GM23248 (cell line): ENCODE measurements at regions not wholly inside any gene's neighbourhood (a gene's known extent, or its start where the extent isn't known, plus 50 kb on each side); places are given as distances from the start of the nearest gene placed in this dataset.
A peak's percentile ranks its signal among the peaks of the same experiment; 100 is the strongest.

Experiments used
- DNase-seq: peaks from one replicate; pipeline ENCODE4 v3.0.0-alpha.2; 2015
- H2AFZ ChIP-seq: fragments of 200-600 bp; sonication (generic); 2 replicates; pipeline ENCODE4 v1.6.1; 2016; ENCODE audit warnings: antibody characterized with exemption
- H3F3A ChIP-seq: fragments of 200-600 bp; sonication (generic); 2 replicates; pipeline ENCODE4 v1.6.1; 2016; ENCODE audit warnings: mild to moderate bottlenecking, antibody characterized with exemption, mixed run types; ENCODE audit not compliant: insufficient read depth
- H3K27ac ChIP-seq: fragments of 200-600 bp; sonication (generic); 2 replicates; pipeline ENCODE4 v1.5.1; 2016; ENCODE audit warnings: mild to moderate bottlenecking
- H3K27me3 ChIP-seq: fragments of 200-600 bp; sonication (generic); replicated peaks from 2 replicates; pipeline ENCODE4 v1.6.1; 2016; ENCODE audit warnings: mild to moderate bottlenecking; ENCODE audit not compliant: insufficient read depth
- H3K36me3 ChIP-seq: fragments of 200-600 bp; sonication (generic); 2 replicates; pipeline ENCODE4 v1.6.1; 2016; ENCODE audit warnings: low read depth, mild to moderate bottlenecking
- H3K4me1 ChIP-seq: fragments of 200-600 bp; sonication (generic); 2 replicates; pipeline ENCODE4 v1.6.1; 2016; ENCODE audit warnings: mild to moderate bottlenecking; ENCODE audit not compliant: insufficient read depth
- H3K4me2 ChIP-seq: fragments of 200-600 bp; sonication (generic); one replicate; pipeline ENCODE4 v1.6.1; 2016; ENCODE audit warnings: mild to moderate bottlenecking; ENCODE audit not compliant: unreplicated experiment
- H3K4me3 ChIP-seq: fragments of 200-600 bp; sonication (generic); 2 replicates; pipeline ENCODE4 v1.5.1; 2016; ENCODE audit warnings: mild to moderate bottlenecking
- H3K79me2 ChIP-seq: fragments of 200-600 bp; sonication (generic); 2 replicates; pipeline ENCODE4 v1.6.1; 2016; ENCODE audit warnings: mild to moderate bottlenecking; ENCODE audit not compliant: insufficient read depth
- H3K9ac ChIP-seq: fragments of 200-600 bp; sonication (generic); 2 replicates; pipeline ENCODE4 v1.6.1; 2016; ENCODE audit warnings: mild to moderate bottlenecking
- H3K9me2 ChIP-seq: fragments of 200-600 bp; sonication (generic); 2 replicates; pipeline ENCODE4 v1.6.1; 2016; ENCODE audit warnings: mixed run types, mild to moderate bottlenecking, moderate library complexity; ENCODE audit not compliant: insufficient read depth
- H3K9me3 ChIP-seq: fragments of 200-600 bp; sonication (generic); one replicate; pipeline ENCODE4 v1.6.1; 2017; ENCODE audit warnings: low read depth
- H4K20me1 ChIP-seq: fragments of 200-600 bp; sonication (generic); 2 replicates; pipeline ENCODE4 v1.6.0; 2016; ENCODE audit not compliant: insufficient read depth
- EZH2 ChIP-seq: fragments of 200-600 bp; sonication (generic); IDR thresholded peaks from 2 replicates; pipeline ENCODE4 v1.6.1; 2018; ENCODE audit warnings: antibody characterized with exemption, mild to moderate bottlenecking; ENCODE audit not compliant: insufficient read depth, poor library complexity, severe bottlenecking
- EZH2phosphoT487 ChIP-seq: fragments of 200-600 bp; sonication (generic); IDR thresholded peaks from 2 replicates; pipeline ENCODE4 v1.6.1; 2018; ENCODE audit warnings: antibody characterized with exemption, moderate library complexity, mild to moderate bottlenecking, low read depth; ENCODE audit not compliant: insufficient read depth
- WGBS, 2 experiments: methylation state at CpG; one replicate each; pipeline ENCODE4 v1.1.6; 2015 to 2017; ENCODE audit warnings: low lambda C conversion rate in 2 of 2, low coverage in 1 of 2; ENCODE audit errors: missing lambda C conversion rate in 2 of 2; 5-methylcytosine and 5-hydroxymethylcytosine counted together
- in situ Hi-C: fragments of 300-500 bp; cut with MboI; formaldehyde crosslinking; loops from 2 replicates; pipeline ENCODE4 v1.15.0; 2020

GRCh38 chr5:96053063-96053735 is 91.5 kb upstream of the ELL2 start:
- TF ChIP-seq EZH2 (no peak), EZH2phosphoT487 (no peak)
- in situ Hi-C loops: no loop called here
- H3K9ac ChIP-seq: no peak overlapping the region
- peaks cover 35% of the 10 kb centered on the region for H3K4me1 ChIP-seq
- H3K9me3 ChIP-seq: no peaks in the 10 kb centered on the region
- H4K20me1 ChIP-seq: no peaks in the 10 kb centered on the region
- peaks cover 14% of the 10 kb centered on the region for H3F3A ChIP-seq
- H3K27ac ChIP-seq: no peak overlapping the region
- DNase-seq: no peak
- H3K36me3 ChIP-seq: no peaks in the 10 kb centered on the region
- no peak overlapping the region for H3K4me2 ChIP-seq
- WGBS, 2 experiments: 97 to 98% methylated on average over 3 of the region's 3 CpGs
- H3K4me3 ChIP-seq: no peak overlapping the region
- peaks cover 12% of the 10 kb centered on the region for H3K79me2 ChIP-seq
- no peaks in the 10 kb centered on the region for H3K9me2 ChIP-seq
- H3K27me3 ChIP-seq: no peaks in the 10 kb centered on the region
- H2AFZ ChIP-seq: no peak overlapping the region

- H4K20me1 ChIP-seq: no peaks in the 10 kb centered on the region
- 94 to 100% methylated on average over 1 of the region's 1 CpG for WGBS, 2 experiments
Observed at GRCh38 chr5:96052374-96052773, 90.7 kb upstream of the ELL2 start.

GRCh38 chr5:96051401-96051830 is 89.8 kb upstream of the ELL2 start:
- Histone ChIP-seq H3K36me3 (no peaks in the 10 kb centered on the region), H2AFZ (peak overlapping the region; percentile 27), H3K9ac (peak overlapping the region; percentile 8; the same call in 1 of the 2 replicates), H3K27me3 (no peaks in the 10 kb centered on the region), H3K79me2 (peaks cover 12% of the 10 kb centered on the region), H3K4me3 (peak overlapping the region; percentile 55; the same call in 1 of the 2 replicates), H4K20me1 (no peaks in the 10 kb centered on the region), H3K9me3 (no peaks in the 10 kb centered on the region), H3K4me2 (peak overlapping the region; percentile 62), H3F3A (peaks cover 14% of the 10 kb centered on the region), H3K9me2 (no peaks in the 10 kb centered on the region), H3K27ac (no peak overlapping the region), H3K4me1 (peaks cover 38% of the 10 kb centered on the region)
- no peak for DNase-seq
- TF ChIP-seq EZH2phosphoT487: no peak
- TF ChIP-seq EZH2: no peak
- in situ Hi-C loops: no loop called here
- WGBS, 2 experiments: 46 to 47% methylated on average over 4 of the region's 4 CpGs

More at GRCh38 chr5:96052374-96052773, 90.7 kb upstream of the ELL2 start:
- in situ Hi-C loops: no loop called here
- Histone ChIP-seq H3K36me3 (no peaks in the 10 kb centered on the region), H3K4me1 (peaks cover 38% of the 10 kb centered on the region), H3F3A (peaks cover 14% of the 10 kb centered on the region), H3K27ac (no peak overlapping the region), H3K9me3 (no peaks in the 10 kb centered on the region), H3K4me3 (no peak overlapping the region), H3K79me2 (peaks cover 12% of the 10 kb centered on the region), H3K27me3 (no peaks in the 10 kb centered on the region), H3K9me2 (no peaks in the 10 kb centered on the region), H3K9ac (no peak overlapping the region), H3K4me2 (no peak overlapping the region), H2AFZ (no peak overlapping the region)
- no peak for DNase-seq
- TF ChIP-seq EZH2: no peak
- no peak for TF ChIP-seq EZH2phosphoT487

GRCh38 chr5:96050273-96050880 is 88.7 kb upstream of the ELL2 start:
- Histone ChIP-seq H2AFZ (peak overlapping the region; percentile 61), H3K9ac (peak overlapping the region; percentile 35), H3F3A (peaks cover 14% of the 10 kb centered on the region), H3K36me3 (no peaks in the 10 kb centered on the region), H3K4me1 (peaks cover 38% of the 10 kb centered on the region), H3K79me2 (peaks cover 12% of the 10 kb centered on the region), H4K20me1 (no peaks in the 10 kb centered on the region), H3K4me2 (peak overlapping the region; percentile 62), H3K27ac (peak overlapping the region; percentile 66), H3K4me3 (peak overlapping the region; percentile 55), H3K27me3 (no peaks in the 10 kb centered on the region), H3K9me2 (no peaks in the 10 kb centered on the region), H3K9me3 (no peaks in the 10 kb centered on the region)
- no peak for DNase-seq
- TF ChIP-seq EZH2 (no peak), EZH2phosphoT487 (no peak)
- 95% methylated on average over 7 of the region's 7 CpGs for WGBS, 2 experiments
- in situ Hi-C loops: no loop called here
